Activated CD4-positive, alpha-beta T cell treated with anti-CD3 and anti-CD28 coated beads, Interleukin-2, Interleukin-6, amounts not matched to agents 100 ng/mL and 50 ng/mL, durations not matched to agents 16 hours and 8 hours (primary cell): ENCODE measurements at regions not wholly inside any gene's neighbourhood (a gene's known extent, or its start where the extent isn't known, plus 50 kb on each side); places are given as distances from the start of the nearest gene placed in this dataset.

Experiments
- DNase-seq: peaks from one replicate; pipeline ENCODE4 v3.0.0-alpha.2; 2020

DNA sequence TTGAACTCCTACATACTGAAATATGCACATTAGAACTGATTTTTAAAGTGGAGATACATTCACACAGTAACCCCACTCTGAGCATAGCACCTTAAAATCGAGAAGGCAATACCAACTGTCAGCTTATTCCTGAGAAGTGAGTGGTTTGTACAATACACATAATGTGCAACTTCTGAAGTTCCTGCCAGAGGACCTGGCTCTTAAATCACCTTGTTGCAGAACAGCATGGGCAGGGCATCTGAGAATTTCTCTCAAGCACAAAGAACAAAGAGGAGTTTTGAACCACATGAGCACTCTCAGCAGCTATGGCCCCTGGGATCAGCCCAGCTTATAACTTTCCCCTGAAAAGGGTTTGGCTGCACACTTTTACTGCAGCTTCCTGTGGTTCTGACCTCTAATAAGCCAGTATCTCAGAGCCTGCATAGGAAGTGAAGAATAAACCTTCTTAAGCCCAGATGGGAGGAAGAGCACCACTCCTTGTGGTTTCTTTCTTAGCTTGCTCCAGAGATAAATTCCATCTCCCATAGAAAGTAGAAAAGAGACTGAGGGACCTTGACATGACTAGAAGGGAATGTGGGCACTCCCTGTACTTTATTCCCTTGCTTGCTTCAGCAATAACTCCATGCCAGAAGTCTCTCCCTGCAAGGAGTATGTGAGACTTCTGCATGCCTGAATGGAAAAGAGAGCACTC, 862.3 kb downstream of the SUCLG1 start:
- DNase-seq = no peak

DNA sequence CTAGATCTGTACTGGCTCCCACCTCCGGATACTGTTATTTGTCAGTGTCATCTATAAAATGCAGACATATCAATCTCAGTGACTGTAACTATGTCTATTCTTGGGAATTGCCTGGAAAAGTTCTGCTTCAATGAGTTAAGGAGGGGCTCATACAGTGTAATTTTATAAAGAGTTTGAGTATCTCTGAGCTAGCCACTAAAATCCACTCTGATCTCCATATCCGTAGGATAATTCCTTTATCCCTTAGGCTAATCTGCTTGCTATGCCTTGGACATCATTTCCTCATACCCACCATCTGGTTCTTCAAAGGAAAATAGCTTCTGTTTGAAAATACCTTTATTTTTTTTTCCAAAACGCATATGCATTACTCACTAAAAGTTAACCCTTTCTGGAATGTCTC, 863.2 kb downstream of the SUCLG1 start:
- DNase-seq = no peak

GRCh38 chr2:83595121-83595690, 863.9 kb downstream of the SUCLG1 start:
- DNase-seq = no peak

- no peak for DNase-seq
Observed at GRCh38 chr2:83594241-83595120, 864.6 kb downstream of the SUCLG1 start.

DNA sequence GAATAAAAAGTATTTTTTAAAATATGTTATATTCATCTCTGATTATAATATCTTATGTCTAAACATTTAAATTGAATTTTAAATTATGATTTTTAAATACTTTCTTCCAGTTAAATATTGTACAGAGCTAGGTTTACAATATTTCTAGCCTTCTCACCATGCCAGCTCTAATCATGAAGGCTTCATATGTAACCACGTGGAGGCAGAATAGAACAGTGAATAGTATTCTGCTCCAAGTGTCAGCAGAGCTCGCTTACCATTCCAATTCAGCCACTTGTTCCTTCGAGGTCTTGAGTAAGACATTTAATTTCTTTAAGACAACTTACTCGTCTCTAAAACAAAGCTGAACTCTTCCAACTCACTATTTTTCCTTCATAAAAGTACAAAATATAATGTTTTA, 871.8 kb downstream of the SUCLG1 start:
- DNase-seq = no peak

DNA sequence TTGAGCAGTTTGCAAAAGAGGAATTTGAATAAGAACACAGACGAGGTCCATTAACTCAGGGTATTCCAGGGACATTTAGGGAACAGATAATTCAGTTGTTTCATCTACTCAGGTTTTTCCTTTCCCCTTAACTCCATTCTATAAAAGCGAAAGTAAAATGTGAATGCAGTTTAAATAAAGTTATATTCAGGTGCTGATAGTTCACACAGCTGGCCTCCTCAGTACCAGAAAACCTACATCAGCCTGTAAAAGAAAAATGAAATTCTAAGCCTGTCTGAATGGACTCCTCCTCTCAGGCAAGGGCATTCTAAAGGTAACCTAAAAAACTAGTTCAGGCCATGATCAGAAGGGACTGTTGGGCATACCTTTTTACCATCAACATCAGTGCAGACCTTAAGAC, 873.8 kb downstream of the SUCLG1 start:
- no peak for DNase-seq

DNA sequence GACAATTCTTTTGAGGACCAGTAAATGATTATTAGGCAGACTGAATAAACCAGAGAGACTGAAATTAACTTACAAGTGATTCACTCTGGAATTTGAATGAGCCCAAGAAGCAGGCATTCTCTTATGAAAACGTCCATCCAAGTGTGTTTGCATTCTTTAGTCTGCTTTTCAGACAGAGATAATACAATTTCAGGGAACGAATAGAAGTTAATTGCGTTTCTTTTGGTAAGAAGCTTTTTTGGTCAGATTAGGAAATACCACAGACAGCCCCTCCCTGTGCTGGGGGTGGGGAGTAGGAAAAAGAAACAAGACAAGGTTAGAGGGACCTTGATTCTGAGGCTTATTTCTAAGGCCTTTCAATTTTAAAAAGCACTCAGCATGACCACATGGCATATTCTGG, 874.4 kb downstream of the SUCLG1 start:
- DNase-seq = no peak

- DNase-seq = no peak
Observed at GRCh38 chr2:83582589-83582988, 876.5 kb downstream of the SUCLG1 start.

DNA sequence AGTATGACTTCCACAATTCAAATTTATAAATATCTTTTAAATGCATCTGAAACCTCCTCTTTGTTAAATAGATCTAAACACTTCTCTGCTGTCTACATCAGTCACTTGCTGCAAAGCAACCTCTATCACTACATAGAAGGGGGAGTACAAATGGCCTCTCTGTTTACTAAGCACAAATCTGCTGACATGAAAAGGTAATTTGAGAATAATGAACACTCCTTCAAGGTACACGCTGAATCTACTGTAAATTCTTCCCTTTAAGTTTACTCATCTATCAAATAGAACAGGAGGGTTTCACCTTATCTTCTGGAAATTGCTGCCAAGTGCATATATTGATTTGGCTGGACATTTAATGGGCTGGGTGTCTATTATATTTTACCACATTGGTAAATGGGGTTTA, 879.6 kb downstream of the SUCLG1 start:
- DNase-seq = no peak

GRCh38 chr2:83578405-83578804, 880.7 kb downstream of the SUCLG1 start:
- no peak for DNase-seq

DNA sequence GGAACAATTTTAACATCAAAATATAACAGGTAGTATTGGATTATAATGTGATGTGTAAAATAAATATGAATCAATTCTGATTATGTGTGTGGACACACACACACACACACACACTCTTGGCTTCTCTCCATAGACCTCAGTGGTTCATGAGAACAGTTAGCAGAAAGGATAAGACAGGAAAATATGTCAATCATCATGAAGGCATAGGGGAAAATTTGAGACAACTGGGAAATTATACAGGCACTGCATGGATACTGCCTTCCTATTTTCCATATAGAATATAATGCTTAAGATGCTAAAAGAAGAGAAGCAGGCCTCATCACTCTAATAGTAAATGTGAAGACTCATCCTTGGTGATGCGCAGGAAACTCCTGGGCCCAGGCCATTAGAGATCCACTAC, 884.5 kb downstream of the SUCLG1 start:
- DNase-seq = no peak

- DNase-seq = no peak
Observed at GRCh38 chr2:83573060-83573459, 886.0 kb downstream of the SUCLG1 start.

DNA sequence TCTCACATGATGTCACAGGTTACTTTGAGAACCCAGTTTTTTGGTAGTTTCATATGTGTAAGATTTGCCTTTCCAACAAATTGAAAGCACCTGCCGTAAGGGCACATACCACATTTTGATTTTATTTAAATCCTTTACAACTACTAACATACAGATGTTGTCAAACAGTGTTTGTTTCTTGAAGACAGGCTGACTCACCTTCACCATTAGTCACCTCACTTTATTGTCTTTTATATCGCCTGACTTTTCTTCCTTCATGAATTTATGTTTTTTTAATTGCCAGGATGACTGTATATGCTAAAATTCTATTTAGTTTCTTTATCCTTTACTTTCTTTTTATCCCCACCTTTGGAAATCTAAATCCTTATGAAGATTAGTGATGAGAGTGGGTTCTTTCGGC, 886.7 kb downstream of the SUCLG1 start:
- DNase-seq = no peak

- no peak for DNase-seq
Observed at GRCh38 chr2:83567551-83567950, 891.5 kb downstream of the SUCLG1 start.

DNA sequence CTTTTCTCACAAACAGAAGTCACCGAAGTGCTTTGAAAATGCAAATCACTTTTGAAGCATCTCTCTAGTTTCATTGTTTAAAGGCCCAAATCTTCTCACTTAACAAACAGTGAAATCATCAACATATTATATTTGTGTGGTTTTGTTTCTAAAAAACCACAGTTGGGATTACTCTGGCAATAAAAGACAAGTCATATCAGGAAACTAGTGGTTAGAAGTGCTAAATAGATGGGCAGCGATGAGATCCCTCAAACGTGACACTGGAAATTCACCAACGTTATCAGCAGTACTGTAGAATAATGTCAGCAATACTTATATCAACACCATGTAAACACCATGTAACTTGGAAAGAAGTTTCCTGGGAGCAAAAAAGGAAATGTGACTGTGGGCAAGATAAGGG, 893.5 kb downstream of the SUCLG1 start:
- DNase-seq = no peak

DNA sequence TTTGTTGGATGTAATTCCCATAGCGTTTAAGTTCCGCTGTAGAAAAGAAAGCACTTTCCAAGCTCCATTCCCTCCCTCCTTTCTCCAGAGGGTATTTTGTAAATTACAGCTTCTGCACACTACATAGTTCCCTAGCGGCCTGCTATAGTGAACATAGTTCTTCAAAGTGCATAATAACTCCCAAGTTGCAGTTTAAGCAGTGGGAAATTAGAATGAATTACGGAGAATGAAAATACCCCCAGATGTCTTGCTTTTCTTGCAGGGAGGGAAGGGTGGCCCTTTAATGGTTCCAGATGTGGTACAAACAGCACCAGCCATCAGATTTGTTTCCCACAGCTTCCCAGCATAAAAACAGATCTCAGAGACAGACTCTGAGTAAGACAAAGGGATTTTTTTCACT, 893.9 kb downstream of the SUCLG1 start:
- DNase-seq = no peak

GRCh38 chr2:83561592-83561991, 897.5 kb downstream of the SUCLG1 start:
- DNase-seq = no peak

- no peak for DNase-seq
Observed at GRCh38 chr2:83536556-83536955, 922.5 kb downstream of the SUCLG1 start.

GRCh38 chr2:83534416-83534815, 924.7 kb downstream of the SUCLG1 start:
- DNase-seq = no peak

DNA sequence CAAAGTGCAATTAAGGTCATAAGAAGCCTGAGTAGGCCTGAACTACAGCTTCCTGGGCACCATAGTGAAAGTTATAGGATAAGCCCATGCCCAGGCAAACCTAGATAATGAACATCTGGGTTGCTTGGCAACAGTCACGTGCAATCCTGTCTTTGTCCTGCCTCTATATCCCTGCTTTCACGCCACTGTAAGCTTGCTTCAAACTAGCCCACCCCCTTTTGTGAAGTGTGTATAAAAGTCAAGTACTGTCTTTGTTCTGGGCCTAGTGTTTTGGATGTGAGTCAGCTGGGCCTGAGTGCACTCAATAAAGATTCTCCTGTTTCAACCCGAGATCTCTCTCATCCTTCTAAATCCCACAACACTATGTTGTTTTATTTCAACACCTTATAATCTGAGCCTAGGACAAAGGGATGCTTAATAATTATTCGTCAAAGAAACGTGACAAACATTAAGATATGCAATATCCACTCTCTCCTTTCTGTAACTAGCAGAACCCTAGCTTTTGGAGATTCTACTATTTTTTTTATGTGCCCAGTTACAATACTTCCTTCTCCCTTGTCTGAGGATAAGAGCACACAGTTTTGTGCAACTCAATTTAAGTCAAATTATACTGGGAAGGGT, 927.8 kb downstream of the SUCLG1 start:
- DNase-seq = no peak

DNA sequence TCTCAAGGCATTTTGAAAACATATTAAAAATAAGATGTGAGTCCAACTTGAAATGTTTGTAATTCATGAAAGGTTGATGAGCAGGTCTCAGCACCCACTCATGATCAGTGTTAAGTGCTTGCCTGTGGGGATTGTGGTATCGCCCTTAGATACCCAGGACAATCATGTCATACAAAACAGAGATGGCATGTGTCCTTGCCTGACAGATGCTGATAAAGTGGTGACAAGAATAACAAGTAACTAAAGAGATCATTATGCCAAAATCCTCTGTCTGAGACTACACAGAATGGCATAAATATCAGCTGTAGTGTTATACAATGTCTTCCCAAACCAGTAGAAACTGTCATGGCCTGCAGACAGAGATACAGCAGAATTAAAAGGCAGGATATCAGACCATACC, 930.3 kb downstream of the SUCLG1 start:
- no peak for DNase-seq

DNA sequence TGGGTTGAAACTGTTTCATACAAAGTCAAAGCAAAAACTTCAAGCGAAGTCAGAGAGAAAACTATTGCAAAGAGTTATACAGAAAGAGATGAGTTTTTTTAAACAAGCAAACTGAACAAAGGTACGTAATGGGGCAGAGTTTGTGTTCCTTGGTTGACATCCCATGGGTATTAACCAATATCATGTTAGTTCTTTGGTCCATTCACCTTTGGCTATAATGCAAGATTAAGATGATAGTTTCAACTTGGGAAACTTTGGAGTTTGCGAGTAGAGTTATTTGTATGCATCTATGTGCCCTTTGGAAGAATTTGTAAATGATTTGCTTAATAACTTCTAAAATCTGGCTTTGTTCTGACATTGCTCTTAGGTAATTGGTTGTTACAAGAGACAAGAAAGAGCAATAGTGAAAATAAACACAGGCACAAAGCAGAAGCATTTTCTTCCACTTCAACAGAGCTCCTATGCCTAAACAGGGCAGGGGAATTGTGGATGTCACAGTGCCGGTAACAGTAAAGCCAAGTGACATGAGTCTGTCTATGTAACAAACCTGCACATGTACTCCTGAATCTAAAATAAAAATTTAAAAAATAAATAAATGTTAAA, 936.1 kb downstream of the SUCLG1 start:
- DNase-seq = no peak

DNA sequence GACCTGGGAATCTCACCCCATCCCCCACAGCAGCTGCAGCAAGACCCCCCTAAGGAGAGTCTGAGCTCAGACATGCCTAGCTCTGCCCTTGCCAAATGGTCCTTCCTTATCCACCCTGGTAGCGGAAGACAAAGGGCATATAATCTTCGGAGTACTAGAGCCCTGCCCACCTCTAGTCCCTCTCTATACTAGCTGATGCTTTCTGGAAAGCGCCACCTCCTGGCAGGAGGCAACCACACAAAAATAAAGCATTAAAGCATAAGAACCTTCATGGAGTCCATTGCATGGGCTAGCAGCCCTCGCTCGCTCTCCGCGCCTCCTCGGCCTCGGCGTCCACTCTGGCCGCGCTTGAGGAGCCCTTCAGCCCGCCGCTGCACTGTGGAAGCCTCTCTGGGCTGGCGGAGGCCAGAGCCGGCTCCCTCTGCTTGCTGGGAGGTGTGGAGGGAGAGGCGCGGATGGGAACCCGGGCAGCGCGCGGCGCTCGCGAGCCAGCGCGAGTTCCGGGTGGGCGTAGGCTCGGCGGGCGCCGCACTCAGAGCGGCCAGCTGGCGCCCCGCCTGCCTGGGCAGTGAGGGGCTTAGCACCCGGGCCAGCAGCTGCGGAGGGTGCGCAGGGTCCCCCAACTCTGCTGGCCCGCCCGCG, 941.2 kb downstream of the SUCLG1 start:
- DNase-seq = no peak
